CD4-positive, alpha-beta T cell (primary cell): ENCODE measurements at regions not wholly inside any gene's neighbourhood (a gene's known extent, or its start where the extent isn't known, plus 50 kb on each side); places are given as distances from the start of the nearest gene placed in this dataset.

Source experiments
- ATAC-seq: fragments of 200-7000 bp; cut with Tn5 transposase; one replicate; pipeline ENCODE4 v1.10.0; 2022; ENCODE audit warnings: mild to moderate bottlenecking; ENCODE audit not compliant: poor library complexity
- CTCF ChIA-PET: fragments of 350-600 bp; sonication (Branson Sonifier 250); formaldehyde crosslinking; loops from one replicate; lab custom pipeline; 2021; ENCODE audit warnings: antibody characterized with exemption, inconsistent platforms; lab: Charles Lee
- POLR2A ChIA-PET: fragments of 350-600 bp; sonication (Branson Sonifier 250); formaldehyde crosslinking; loops from one replicate; lab custom pipeline; 2021; ENCODE audit warnings: antibody characterized with exemption, inconsistent platforms; lab: Charles Lee
- DNase-seq, 14 experiments: peaks; one replicate each; pipeline ENCODE4 v3.0.0-alpha.2; 2013 to 2020; ENCODE audit warnings: mixed read lengths in 2 of 14
- H3K27ac ChIP-seq, 2 donors: one replicate each; pipeline versions ENCODE4 v1.5.1 to v1.7.0; 2013; ENCODE audit warnings: low read length in 2 of 2, low read depth in 1 of 2, mild to moderate bottlenecking in 1 of 2
- H3K27me3 ChIP-seq, 2 experiments: 1 replicate in 1 of 2; 2 replicates in 1 of 2; pipeline versions ENCODE4 v1.6.1 to v1.7.0; 2013; ENCODE audit warnings: low read length in 2 of 2, control low read depth in 1 of 2, mild to moderate bottlenecking in 1 of 2, moderate library complexity in 1 of 2; ENCODE audit not compliant: insufficient read depth in 2 of 2, control insufficient read depth in 1 of 2
- H3K36me3 ChIP-seq: one replicate; pipeline ENCODE4 v1.6.1; 2013; ENCODE audit warnings: low read length, control low read depth; ENCODE audit not compliant: insufficient read depth
- H3K4me1 ChIP-seq: one replicate; pipeline ENCODE4 v1.6.1; 2013; ENCODE audit warnings: low read length, control low read depth; ENCODE audit not compliant: insufficient read depth
- H3K4me3 ChIP-seq: one replicate; pipeline ENCODE4 v1.5.1; 2013; ENCODE audit warnings: mild to moderate bottlenecking, low read length, moderate library complexity
- H3K9me3 ChIP-seq, 2 experiments: 1 replicate in 1 of 2; 2 replicates in 1 of 2; pipeline versions ENCODE4 v1.6.1 to v1.7.0; 2013; ENCODE audit warnings: low read length in 2 of 2, mild to moderate bottlenecking in 2 of 2, control low read depth in 1 of 2, moderate library complexity in 1 of 2; ENCODE audit not compliant: control insufficient read depth in 1 of 2, insufficient read depth in 1 of 2
- H3K27ac Mint-ChIP-seq: one replicate; pipeline ENCODE4 v1.8.0; 2020; ENCODE audit warnings: mixed read lengths
- H3K27me3 Mint-ChIP-seq: one replicate; pipeline ENCODE4 v1.8.0; 2021; ENCODE audit warnings: mixed read lengths
- H3K36me3 Mint-ChIP-seq: one replicate; pipeline ENCODE4 v1.8.0; 2021; ENCODE audit warnings: low read depth, mixed read lengths
- H3K4me1 Mint-ChIP-seq: one replicate; pipeline ENCODE4 v1.8.0; 2021; ENCODE audit warnings: low read depth, mixed read lengths
- H3K4me3 Mint-ChIP-seq: one replicate; pipeline ENCODE4 v1.8.0; 2020; ENCODE audit warnings: mild to moderate bottlenecking, mixed read lengths
- H3K9me3 Mint-ChIP-seq: one replicate; pipeline ENCODE4 v1.8.0; 2020; ENCODE audit warnings: mixed read lengths
- CTCF ChIP-seq: fragments of 200-600 bp; IDR thresholded peaks from one replicate; pipeline ENCODE4 v1.8.0; 2022; ENCODE audit warnings: antibody characterized with exemption, mild to moderate bottlenecking
- intact Hi-C, 2 experiments: fragments of 100-400 bp; cut with DNase I in 1 of 2; cut with micrococcal nuclease in 1 of 2; formaldehyde crosslinking; loops; one replicate each; pipeline versions ENCODE4 v1.15.1 to v1.9.0; 2023 to 2025; cut with DNase I, micrococcal nuclease

DNA sequence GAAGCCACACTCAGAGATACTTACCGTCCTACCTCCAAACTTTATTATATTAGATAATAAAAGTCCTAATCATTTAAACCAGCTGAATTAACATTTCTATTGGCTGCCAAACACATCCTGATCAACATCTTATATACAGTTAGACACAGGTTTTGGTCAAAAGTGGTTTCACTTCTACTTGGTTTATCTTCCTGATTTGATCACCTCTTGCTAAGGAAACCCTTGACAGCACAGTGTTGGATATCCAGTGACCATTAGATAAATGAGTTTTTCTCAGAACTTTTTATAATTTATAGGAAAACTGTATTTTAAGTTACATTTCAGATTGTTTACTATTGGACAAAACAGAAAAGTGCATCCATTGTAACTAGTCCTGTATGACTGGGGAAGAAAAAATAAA is 198.4 kb upstream of the NR2F2 start:
- Mint-ChIP-seq H3K27me3 (peaks cover 8% of the 10 kb centered on the region), H3K36me3 (no peaks in the 10 kb centered on the region), H3K4me1 (no peaks in the 10 kb centered on the region), H3K4me3 (no peak overlapping the region), H3K27ac (no peak overlapping the region), H3K9me3 (no peaks in the 10 kb centered on the region)
- ChIA-PET CTCF (no interaction called here), POLR2A (no interaction called here)
- ATAC-seq (no peak), DNase-seq (no peak)
- H3K27me3 ChIP-seq: no peaks in the 10 kb centered on the region
- TF ChIP-seq CTCF: no peak
- no peak overlapping the region for H3K27ac ChIP-seq
- H3K4me3 ChIP-seq: no peak overlapping the region
- no peaks in the 10 kb centered on the region for H3K36me3 ChIP-seq
- no peaks in the 10 kb centered on the region for H3K4me1 ChIP-seq
- intact Hi-C loops: no loop called here
- peaks cover 0 to 19% of the 10 kb centered on the region in 2 experiments for H3K9me3 ChIP-seq

- H3K9me3 ChIP-seq: peaks cover 0 to 19% of the 10 kb centered on the region in 2 experiments
- CTCF ChIA-PET: no interaction called here
- ATAC-seq: no peak
- no peak overlapping the region for H3K27ac ChIP-seq
- H3K36me3 ChIP-seq: no peaks in the 10 kb centered on the region
- H3K27me3 ChIP-seq: no peaks in the 10 kb centered on the region
- no peaks in the 10 kb centered on the region for H3K4me1 ChIP-seq
- H3K4me3 ChIP-seq: no peak overlapping the region
- H3K27ac Mint-ChIP-seq: no peak overlapping the region
- H3K27me3 Mint-ChIP-seq: no peaks in the 10 kb centered on the region
- no peaks in the 10 kb centered on the region for H3K9me3 Mint-ChIP-seq
- no peaks in the 10 kb centered on the region for H3K36me3 Mint-ChIP-seq
- no peak for TF ChIP-seq CTCF
- intact Hi-C loops: no loop called here
- no peak for DNase-seq
- H3K4me1 Mint-ChIP-seq: no peaks in the 10 kb centered on the region
- no peak overlapping the region for H3K4me3 Mint-ChIP-seq
- POLR2A ChIA-PET: no interaction called here
These were observed 195.1 kb upstream of the NR2F2 start for GRCh38 chr15:96135166-96136093.

DNA sequence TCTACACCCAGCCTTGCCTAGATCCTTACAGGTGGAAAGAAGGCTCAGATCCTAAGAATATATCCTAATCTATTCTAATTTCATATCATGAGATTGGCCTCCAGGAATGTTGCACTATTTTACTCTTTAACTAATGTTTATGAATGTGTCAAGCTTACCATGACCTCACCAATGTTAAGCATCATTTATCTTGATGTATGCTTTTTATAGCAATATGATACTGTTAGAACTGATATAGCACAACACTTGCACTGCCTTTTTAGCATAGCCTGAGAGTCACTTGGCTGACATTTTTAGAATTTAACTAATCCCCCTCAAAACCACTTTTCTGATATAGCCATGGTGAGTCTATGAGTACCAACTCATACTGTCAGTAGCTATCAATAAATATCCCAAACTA is 191.5 kb upstream of the NR2F2 start:
- Histone ChIP-seq H3K27ac (no peak overlapping the region), H3K27me3 (no peaks in the 10 kb centered on the region), H3K4me1 (no peaks in the 10 kb centered on the region), H3K36me3 (no peaks in the 10 kb centered on the region), H3K9me3 (peaks cover 0 to 19% of the 10 kb centered on the region in 2 experiments), H3K4me3 (no peak overlapping the region)
- Mint-ChIP-seq H3K4me1 (no peaks in the 10 kb centered on the region), H3K27me3 (no peaks in the 10 kb centered on the region), H3K4me3 (no peak overlapping the region), H3K36me3 (no peaks in the 10 kb centered on the region), H3K27ac (no peak overlapping the region), H3K9me3 (peaks cover 2% of the 10 kb centered on the region)
- intact Hi-C loops: no loop called here
- CTCF ChIA-PET: no interaction called here
- POLR2A ChIA-PET: interaction anchor here (0.6 kb wide), 1 partner anchor 1372 kb away, joined by 3 read pairs; no protein-coding TSS in a partner anchor
- no peak for TF ChIP-seq CTCF
- no peak for DNase-seq
- ATAC-seq: no peak
